Endothelial cell of umbilical vein (primary cell): ENCODE measurements at regions not wholly inside any gene's neighbourhood (a gene's known extent, or its start where the extent isn't known, plus 50 kb on each side); places are given as distances from the start of the nearest gene placed in this dataset.

Experiments used
- EZH2 ChIP-seq: IDR thresholded peaks from 2 replicates; pipeline ENCODE4 v1.6.1; 2012; ENCODE audit warnings: borderline replicate concordance, low read depth, mild to moderate bottlenecking, moderate library complexity, low read length, inconsistent platforms; ENCODE audit not compliant: severe bottlenecking
- FOS ChIP-seq: IDR thresholded peaks from 2 replicates; pipeline ENCODE4 v1.6.1; 2011; ENCODE audit warnings: mild to moderate bottlenecking, low read length, moderate library complexity, borderline replicate concordance; ENCODE audit not compliant: insufficient read depth
- GATA2 ChIP-seq: IDR thresholded peaks from 2 replicates; pipeline ENCODE4 v1.7.0; 2011; ENCODE audit warnings: low read depth, mild to moderate bottlenecking, moderate library complexity, mixed read lengths, low read length; ENCODE audit not compliant: insufficient read length, insufficient read depth
- JUN ChIP-seq: IDR thresholded peaks from 2 replicates; pipeline ENCODE4 v1.6.1; 2011; ENCODE audit warnings: borderline replicate concordance, low read depth; ENCODE audit not compliant: insufficient read length, insufficient read depth
- MAX ChIP-seq: IDR thresholded peaks from 2 replicates; pipeline ENCODE4 v1.6.1; 2011; ENCODE audit not compliant: insufficient read depth, insufficient read length
- MYC ChIP-seq: IDR thresholded peaks from one replicate; pipeline ENCODE4 v1.6.1; 2011; ENCODE audit warnings: mild to moderate bottlenecking, low read depth, low read length
- POLR2A ChIP-seq: IDR thresholded peaks from 2 replicates; pipeline ENCODE4 v1.6.1; 2012; ENCODE audit warnings: low read depth, mild to moderate bottlenecking, control low read depth, low read length
- POLR2AphosphoS5 ChIP-seq: IDR thresholded peaks from 2 replicates; pipeline ENCODE4 v1.6.1; 2012; ENCODE audit warnings: low read depth, mild to moderate bottlenecking, control low read depth, low read length, moderate library complexity; ENCODE audit not compliant: insufficient read depth
- TF ChIP-seq, protein P1 (sequence below), 2 donors: IDR thresholded peaks; 1 replicate in 1 of 2; 2 replicates in 1 of 2; pipeline ENCODE4 v1.5.1; 2011; ENCODE audit warnings: low read length in 2 of 2, mild to moderate bottlenecking in 2 of 2, moderate library complexity in 2 of 2, control low read depth in 1 of 2, inconsistent platforms in 1 of 2, low read depth in 1 of 2; ENCODE audit not compliant: insufficient read depth in 1 of 2; ENCODE audit errors: extremely low read depth in 1 of 2

GRCh38 chr11:36824349-36824748 is 226.3 kb upstream of the RAG2 start:
- TF ChIP-seq, protein P1, sequence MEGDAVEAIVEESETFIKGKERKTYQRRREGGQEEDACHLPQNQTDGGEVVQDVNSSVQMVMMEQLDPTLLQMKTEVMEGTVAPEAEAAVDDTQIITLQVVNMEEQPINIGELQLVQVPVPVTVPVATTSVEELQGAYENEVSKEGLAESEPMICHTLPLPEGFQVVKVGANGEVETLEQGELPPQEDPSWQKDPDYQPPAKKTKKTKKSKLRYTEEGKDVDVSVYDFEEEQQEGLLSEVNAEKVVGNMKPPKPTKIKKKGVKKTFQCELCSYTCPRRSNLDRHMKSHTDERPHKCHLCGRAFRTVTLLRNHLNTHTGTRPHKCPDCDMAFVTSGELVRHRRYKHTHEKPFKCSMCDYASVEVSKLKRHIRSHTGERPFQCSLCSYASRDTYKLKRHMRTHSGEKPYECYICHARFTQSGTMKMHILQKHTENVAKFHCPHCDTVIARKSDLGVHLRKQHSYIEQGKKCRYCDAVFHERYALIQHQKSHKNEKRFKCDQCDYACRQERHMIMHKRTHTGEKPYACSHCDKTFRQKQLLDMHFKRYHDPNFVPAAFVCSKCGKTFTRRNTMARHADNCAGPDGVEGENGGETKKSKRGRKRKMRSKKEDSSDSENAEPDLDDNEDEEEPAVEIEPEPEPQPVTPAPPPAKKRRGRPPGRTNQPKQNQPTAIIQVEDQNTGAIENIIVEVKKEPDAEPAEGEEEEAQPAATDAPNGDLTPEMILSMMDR (IDR thresholded peaks at IDR 0.05; ENCODE audit: extremely low read depth in 1 of 2, insufficient read depth in 1 of 2, low read depth in 1 of 2, low read length in 2 of 2): no peak
- TF ChIP-seq POLR2A: no peak
- TF ChIP-seq EZH2: no peak
- TF ChIP-seq POLR2AphosphoS5: no peak
- TF ChIP-seq MAX: no peak
- TF ChIP-seq MYC: no peak
- TF ChIP-seq JUN: no peak
- TF ChIP-seq FOS: no peak
- TF ChIP-seq GATA2: no peak
